HepG2 (cell line): ENCODE measurements at regions not wholly inside any gene's neighbourhood (a gene's known extent, or its start where the extent isn't known, plus 50 kb on each side); places are given as distances from the start of the nearest gene placed in this dataset.

Experiments used
- ATAC-seq: fragments of 200-7000 bp; cut with Tn5 transposase; 3 replicates; pipeline ENCODE4 v1.9.1; 2020; ENCODE audit warnings: mild to moderate bottlenecking, moderate library complexity
- BruUV-seq: library from RNA; stranded (reverse); fragments of 400-500 nt; replicated peaks from 2 replicates; lab custom pipeline; 2021; lab: Mats Ljungman, UMichigan
- CTCF ChIA-PET: fragments of 300-600 bp; formaldehyde crosslinking; extraction: SDS; loops from one replicate; lab custom pipeline; 2021; ENCODE audit warnings: low total read pairs, inconsistent platforms, low intra/inter-chr PET ratio; lab: Yijun Ruan, JAX
- POLR2A ChIA-PET: fragments of 350-600 bp; sonication (Branson Sonifier 250); formaldehyde crosslinking; loops from one replicate; lab custom pipeline; 2020; ENCODE audit warnings: antibody characterized with exemption, inconsistent platforms; lab: Yijun Ruan, JAX
- DNase-seq: peaks from one replicate; pipeline ENCODE4 v3.0.0-alpha.2; 2015; ENCODE audit warnings: low spot score
- FAIRE-seq: peaks from 3 replicates; lab custom pipeline; 2011; peaks lifted over from hg19 to GRCh38; lab: Jason Lieb, UNC
- H2AFZ ChIP-seq: one replicate; pipeline ENCODE4 v1.6.1; 2011; ENCODE audit warnings: low read length, inconsistent platforms
- H3K27ac ChIP-seq: fragments of 300-600 bp; 3 replicates; pipeline ENCODE4 v1.8.0; 2011; ENCODE audit warnings: mixed run types, mild to moderate bottlenecking, mixed read lengths, low read length, inconsistent platforms; ENCODE audit not compliant: insufficient read depth; ENCODE audit errors: extremely low read length
- H3K27me3 ChIP-seq, 2 experiments: fragments of 200-600 bp in 1 of 2; 2 replicates in 1 of 2; 3 replicates in 1 of 2; pipeline versions ENCODE4 v1.6.0 to v1.8.0; 2011; ENCODE audit warnings: low read length in 2 of 2, mild to moderate bottlenecking in 2 of 2, moderate library complexity in 2 of 2, inconsistent platforms in 1 of 2; ENCODE audit not compliant: insufficient read depth in 2 of 2, control insufficient read depth in 1 of 2
- H3K36me3 ChIP-seq, 2 experiments: fragments of 200-600 bp in 1 of 2; replicated peaks in 1 of 2; 2 replicates in 1 of 2; 3 replicates in 1 of 2; pipeline versions ENCODE4 v1.5.1 to v1.8.0; 2011; ENCODE audit warnings: low read length in 2 of 2, inconsistent platforms in 1 of 2; ENCODE audit not compliant: insufficient read depth in 2 of 2, control insufficient read depth in 1 of 2
- H3K4me1 ChIP-seq: 2 replicates; pipeline ENCODE4 v1.5.1; 2012; ENCODE audit warnings: low read length, inconsistent platforms; ENCODE audit not compliant: insufficient read depth
- H3K4me2 ChIP-seq: 2 replicates; pipeline ENCODE4 v1.6.0; 2011; ENCODE audit warnings: low read depth, low read length, inconsistent platforms
- H3K4me3 ChIP-seq, 3 experiments: fragments of 200-600 bp in 1 of 3; sonication (generic), shearing (Covaris generic) in 1 of 3; replicated peaks in 1 of 3; 2 replicates each; pipeline ENCODE4 v1.5.1; 2011 to 2016; ENCODE audit warnings: low read length in 3 of 3, inconsistent platforms in 2 of 3, low read depth in 2 of 3, mild to moderate bottlenecking in 2 of 3, control low read depth in 1 of 3, mixed read lengths in 1 of 3; ENCODE audit not compliant: insufficient read depth in 1 of 3
- H3K79me2 ChIP-seq: one replicate; pipeline ENCODE4 v1.6.1; 2011; ENCODE audit warnings: low read length, inconsistent platforms; ENCODE audit not compliant: insufficient read depth
- H3K9ac ChIP-seq: 2 replicates; pipeline ENCODE4 v1.6.0; 2011; ENCODE audit warnings: mild to moderate bottlenecking, low read depth, low read length, inconsistent platforms; ENCODE audit not compliant: insufficient read depth
- H3K9me3 ChIP-seq: 2 replicates; pipeline ENCODE4 v1.5.1; 2012; ENCODE audit warnings: mild to moderate bottlenecking, low read length
- H4K20me1 ChIP-seq: 2 replicates; pipeline ENCODE4 v1.6.0; 2011; ENCODE audit warnings: inconsistent platforms, mild to moderate bottlenecking, low read length, moderate library complexity; ENCODE audit not compliant: insufficient read depth
- ETV6 ChIP-seq: sonication (generic); formaldehyde crosslinking; conservative IDR thresholded peaks from 2 replicates; pipeline ENCODE4 v1.4.0; 2020; ENCODE audit warnings: missing genetic modification reagents
- KLF9 ChIP-seq: IDR thresholded peaks from 2 replicates; pipeline ENCODE4 v1.6.1; 2016; ENCODE audit warnings: low read depth
- NRL ChIP-seq: sonication (generic); formaldehyde crosslinking; IDR thresholded peaks from 2 replicates; pipeline ENCODE4 v1.5.0; 2020; ENCODE audit warnings: missing genetic modification reagents, mild to moderate bottlenecking, moderate library complexity, borderline replicate concordance
- XBP1 ChIP-seq: sonication (generic); formaldehyde crosslinking; IDR thresholded peaks from 2 replicates; pipeline ENCODE4 v1.5.0; 2020; ENCODE audit warnings: missing genetic modification reagents
- ZBTB1 ChIP-seq: sonication (generic); formaldehyde crosslinking; IDR thresholded peaks from 2 replicates; pipeline ENCODE4 v1.4.0; 2020; ENCODE audit warnings: missing genetic modification reagents, borderline replicate concordance
- ZFAT ChIP-seq: sonication (generic); formaldehyde crosslinking; conservative IDR thresholded peaks from 2 replicates; pipeline ENCODE4 v1.8.1; 2023; ENCODE audit warnings: missing genetic modification reagents, inconsistent platforms
- ZFP36L1 ChIP-seq: sonication (generic); formaldehyde crosslinking; IDR thresholded peaks from 2 replicates; pipeline ENCODE4 v1.8.0; 2022; ENCODE audit warnings: mild to moderate bottlenecking, missing genetic modification reagents, moderate library complexity
- ZNF644 ChIP-seq: IDR thresholded peaks from 2 replicates; pipeline ENCODE4 v1.6.1; 2016; ENCODE audit warnings: low read depth
- ZNF850 ChIP-seq: sonication (generic); formaldehyde crosslinking; conservative IDR thresholded peaks from 2 replicates; pipeline ENCODE4 v1.9.0; 2021; ENCODE audit warnings: mild to moderate bottlenecking, missing genetic modification reagents
- WGBS: methylation state at CpG from one replicate; pipeline ENCODE4 v1.1.6; 2017; ENCODE audit warnings: low lambda C conversion rate; 5-methylcytosine and 5-hydroxymethylcytosine counted together
- in situ Hi-C: cut with HindIII; loops from 2 replicates; pipeline ENCODE4 v1.10.0; 2017; ENCODE audit warnings: low pct_unique_long_range_greater_than_20kb; ENCODE audit not compliant: extremely low pct_ligation_motif_present
- intact Hi-C: fragments of 100-400 bp; cut with micrococcal nuclease; formaldehyde crosslinking; loops from one replicate; pipeline ENCODE4 v1.10.0; 2022; ENCODE audit not compliant: unreplicated experiment
- TF ChIP-seq, protein P1 (sequence below): sonication (generic); formaldehyde crosslinking; IDR thresholded peaks from 2 replicates; pipeline ENCODE4 v1.8.1; 2022; ENCODE audit warnings: mild to moderate bottlenecking, missing genetic modification reagents

DNA sequence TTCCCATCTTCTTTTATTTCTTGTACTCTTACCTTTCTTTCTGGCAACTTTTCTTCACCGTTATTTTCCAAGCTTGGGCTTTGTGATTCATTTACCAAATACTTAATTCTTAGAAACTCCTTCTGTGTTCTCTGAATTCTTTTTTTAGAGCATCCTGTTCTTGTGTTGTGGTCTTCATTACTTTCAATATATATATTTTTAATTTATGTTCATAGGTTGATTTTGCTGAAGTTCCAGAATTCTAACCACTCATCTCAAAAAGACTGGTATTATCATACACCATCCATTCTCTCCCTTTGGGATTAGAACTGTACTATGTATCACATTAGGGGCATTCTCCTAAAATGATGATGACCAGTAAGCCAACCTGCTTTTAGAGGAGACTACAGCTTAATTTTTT, 362.3 kb upstream of the CBLB start:
- Histone ChIP-seq H2AFZ (no peak overlapping the region), H3K27ac (no peak overlapping the region), H3K4me2 (no peak overlapping the region), H3K4me3 (no peak overlapping the region), H3K79me2 (no peaks in the 10 kb centered on the region), H3K4me1 (no peaks in the 10 kb centered on the region), H3K27me3 (no peaks in the 10 kb centered on the region), H3K9ac (no peak overlapping the region)
- CTCF ChIA-PET, result no interaction called here
- intact Hi-C loops, result no loop called here
- no peak for DNase-seq
- BruUV-seq, result no TSS peak
- no peak for TF ChIP-seq ZFAT (CRISPR knock-in tag)
- no peak for TF ChIP-seq ZFP36L1
- TF ChIP-seq ETV6 (CRISPR knock-in tag), result no peak
- no peak for TF ChIP-seq ZBTB1 (CRISPR knock-in tag)
- TF ChIP-seq, protein P1, sequence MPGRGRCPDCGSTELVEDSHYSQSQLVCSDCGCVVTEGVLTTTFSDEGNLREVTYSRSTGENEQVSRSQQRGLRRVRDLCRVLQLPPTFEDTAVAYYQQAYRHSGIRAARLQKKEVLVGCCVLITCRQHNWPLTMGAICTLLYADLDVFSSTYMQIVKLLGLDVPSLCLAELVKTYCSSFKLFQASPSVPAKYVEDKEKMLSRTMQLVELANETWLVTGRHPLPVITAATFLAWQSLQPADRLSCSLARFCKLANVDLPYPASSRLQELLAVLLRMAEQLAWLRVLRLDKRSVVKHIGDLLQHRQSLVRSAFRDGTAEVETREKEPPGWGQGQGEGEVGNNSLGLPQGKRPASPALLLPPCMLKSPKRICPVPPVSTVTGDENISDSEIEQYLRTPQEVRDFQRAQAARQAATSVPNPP, result no peak
- no peak for TF ChIP-seq KLF9 (CRISPR knock-in tag)
- no peak for TF ChIP-seq ZNF644 (CRISPR knock-in tag)
- no peak for TF ChIP-seq NRL (CRISPR knock-in tag)
- TF ChIP-seq, all 625 proteins: peak for 0
- Histone ChIP-seq H3K36me3 (no peaks in the 10 kb centered on the region), H4K20me1 (no peaks in the 10 kb centered on the region), H3K9me3 (no peaks in the 10 kb centered on the region)
- in situ Hi-C loops, result no loop called here
- no peak for FAIRE-seq
- POLR2A ChIA-PET, result no interaction called here
- 6% methylated on average over 1 of the region's 1 CpG for WGBS
- no peak for ATAC-seq

- intact Hi-C loops, result no loop called here
- no TSS peak for BruUV-seq
Observed at GRCh38 chr3:106232956-106233355, 364.1 kb upstream of the CBLB start.

More at GRCh38 chr3:106232956-106233355, 364.1 kb upstream of the CBLB start:
- TF ChIP-seq XBP1 (CRISPR knock-in tag), result no peak
- TF ChIP-seq ZNF850 (CRISPR knock-in tag), result no peak
- Histone ChIP-seq H3K79me2 (no peaks in the 10 kb centered on the region), H3K36me3 (no peaks in the 10 kb centered on the region), H3K4me3 (no peak overlapping the region), H3K9ac (no peak overlapping the region), H3K9me3 (no peaks in the 10 kb centered on the region), H3K27me3 (no peaks in the 10 kb centered on the region), H3K4me1 (no peaks in the 10 kb centered on the region), H4K20me1 (no peaks in the 10 kb centered on the region), H3K27ac (no peak overlapping the region), H2AFZ (no peak overlapping the region), H3K4me2 (no peak overlapping the region)
- no peak for ATAC-seq
- POLR2A ChIA-PET, result no interaction called here
- in situ Hi-C loops, result no loop called here
- no peak for DNase-seq
- FAIRE-seq, result no peak
- CTCF ChIA-PET, result no interaction called here
